ENCODE measurements at regions not wholly inside any gene's neighbourhood (a gene's known extent, or its start where the extent isn't known, plus 50 kb on each side); places are given as distances from the start of the nearest gene placed in this dataset.

DNA sequence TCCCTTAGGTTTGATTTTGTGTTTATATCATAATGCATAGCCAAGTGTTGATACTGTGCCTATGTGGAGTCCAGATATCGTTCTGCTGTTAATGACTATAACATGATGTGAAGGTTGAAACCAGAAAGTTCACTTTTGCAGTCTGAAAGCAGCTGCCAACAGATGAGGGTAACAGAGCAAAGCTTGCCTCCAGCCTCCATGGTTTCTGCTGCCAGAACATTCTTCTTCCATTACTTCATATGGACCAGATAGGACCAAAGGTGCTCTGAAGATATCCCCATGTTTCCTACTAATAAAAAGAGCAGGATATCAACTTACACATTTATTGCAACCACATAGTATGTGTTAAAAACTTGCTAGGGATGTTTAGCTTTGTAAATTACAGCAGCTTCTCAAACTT lies 394.1 kb downstream of the SPRY1 start:
- no peak for TF ChIP-seq ZFX (IDR thresholded peaks at IDR 0.05)
- TF ChIP-seq, protein P1, sequence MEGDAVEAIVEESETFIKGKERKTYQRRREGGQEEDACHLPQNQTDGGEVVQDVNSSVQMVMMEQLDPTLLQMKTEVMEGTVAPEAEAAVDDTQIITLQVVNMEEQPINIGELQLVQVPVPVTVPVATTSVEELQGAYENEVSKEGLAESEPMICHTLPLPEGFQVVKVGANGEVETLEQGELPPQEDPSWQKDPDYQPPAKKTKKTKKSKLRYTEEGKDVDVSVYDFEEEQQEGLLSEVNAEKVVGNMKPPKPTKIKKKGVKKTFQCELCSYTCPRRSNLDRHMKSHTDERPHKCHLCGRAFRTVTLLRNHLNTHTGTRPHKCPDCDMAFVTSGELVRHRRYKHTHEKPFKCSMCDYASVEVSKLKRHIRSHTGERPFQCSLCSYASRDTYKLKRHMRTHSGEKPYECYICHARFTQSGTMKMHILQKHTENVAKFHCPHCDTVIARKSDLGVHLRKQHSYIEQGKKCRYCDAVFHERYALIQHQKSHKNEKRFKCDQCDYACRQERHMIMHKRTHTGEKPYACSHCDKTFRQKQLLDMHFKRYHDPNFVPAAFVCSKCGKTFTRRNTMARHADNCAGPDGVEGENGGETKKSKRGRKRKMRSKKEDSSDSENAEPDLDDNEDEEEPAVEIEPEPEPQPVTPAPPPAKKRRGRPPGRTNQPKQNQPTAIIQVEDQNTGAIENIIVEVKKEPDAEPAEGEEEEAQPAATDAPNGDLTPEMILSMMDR (conservative IDR thresholded peaks at IDR 0.05): no peak
- no peak overlapping the region for H3K27ac ChIP-seq

DNA sequence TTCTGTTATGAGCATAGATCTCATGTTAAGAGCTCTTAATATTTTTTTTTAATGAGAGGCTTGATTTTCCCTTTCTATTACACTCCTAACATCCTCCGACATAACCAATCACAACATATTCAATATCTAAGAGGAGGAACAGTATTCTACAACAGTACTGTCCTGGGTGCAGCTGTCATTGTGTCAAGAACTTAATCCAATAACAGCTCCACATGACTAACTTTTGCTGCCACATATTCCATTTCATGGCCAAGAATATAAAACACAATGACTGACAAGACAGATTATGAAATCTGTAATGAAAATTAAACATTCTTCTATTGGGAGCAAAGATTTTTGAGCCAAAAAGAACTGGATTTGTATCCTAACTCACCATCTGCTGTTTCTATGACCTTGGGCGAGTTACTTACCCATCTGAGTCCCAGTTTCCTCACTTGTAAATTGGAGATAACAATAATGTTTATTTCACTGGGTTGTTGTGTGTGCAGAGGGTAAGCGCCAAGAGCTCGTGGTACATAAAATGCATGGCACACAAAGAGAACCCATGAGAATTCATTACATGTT lies 405.6 kb downstream of the SPRY1 start:
- TF ChIP-seq ZFX (IDR thresholded peaks at IDR 0.05): no peak
- TF ChIP-seq, protein P1 (conservative IDR thresholded peaks at IDR 0.05): no peak

DNA sequence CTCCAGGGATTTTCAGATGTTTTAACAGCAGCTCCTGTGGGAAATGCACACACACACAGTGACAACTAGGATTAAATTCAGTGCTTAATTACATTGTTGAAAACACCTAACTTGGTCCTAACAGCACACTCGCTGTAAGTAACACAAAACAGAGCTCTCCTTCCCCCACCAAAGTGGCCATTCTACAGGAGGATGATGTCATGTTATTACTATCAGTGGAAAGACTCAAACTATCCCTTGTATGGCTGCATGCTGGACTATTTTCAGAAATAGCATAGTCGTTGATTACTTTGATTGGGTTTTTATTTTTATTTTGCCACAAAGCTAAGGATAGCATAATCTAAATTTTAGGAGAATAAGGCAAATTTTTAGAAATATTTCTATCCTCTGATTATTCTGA lies 406.3 kb downstream of the SPRY1 start:
- no peak for TF ChIP-seq ZFX (IDR thresholded peaks at IDR 0.05)
- TF ChIP-seq, protein P1 (conservative IDR thresholded peaks at IDR 0.05): no peak
- H3K27ac ChIP-seq: no peak overlapping the region

More for the DNA sequence above, 405.6 kb downstream of the SPRY1 start:
- H3K27ac ChIP-seq: no peak overlapping the region

DNA sequence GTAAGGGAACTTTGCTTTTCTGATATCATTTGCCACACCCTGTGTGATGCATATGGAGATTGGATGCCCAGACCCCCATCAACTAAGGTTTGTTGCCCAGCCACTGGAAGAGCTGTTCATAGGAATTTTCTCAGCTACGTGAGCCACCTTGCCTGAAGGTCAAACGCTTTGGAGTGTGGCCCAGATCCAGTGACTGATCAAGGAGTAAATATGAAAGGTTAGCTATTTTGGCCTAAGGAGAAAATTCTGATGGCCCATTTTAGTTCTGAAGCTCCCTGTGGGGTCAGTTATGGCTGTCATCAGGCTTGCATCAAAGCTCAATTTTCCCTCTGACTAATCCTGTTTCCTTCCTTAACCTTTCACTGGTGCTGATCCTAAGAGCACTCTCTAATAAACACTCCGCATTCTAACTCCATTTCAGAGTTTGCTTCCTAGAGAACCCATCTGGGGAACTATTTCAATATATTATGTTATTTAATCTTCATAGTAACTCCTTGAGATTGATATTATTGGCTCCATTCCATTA lies 407.7 kb downstream of the SPRY1 start:
- no peak overlapping the region for H3K27ac ChIP-seq
- TF ChIP-seq, protein P1 (conservative IDR thresholded peaks at IDR 0.05): no peak
- no peak for TF ChIP-seq ZFX (IDR thresholded peaks at IDR 0.05)

DNA sequence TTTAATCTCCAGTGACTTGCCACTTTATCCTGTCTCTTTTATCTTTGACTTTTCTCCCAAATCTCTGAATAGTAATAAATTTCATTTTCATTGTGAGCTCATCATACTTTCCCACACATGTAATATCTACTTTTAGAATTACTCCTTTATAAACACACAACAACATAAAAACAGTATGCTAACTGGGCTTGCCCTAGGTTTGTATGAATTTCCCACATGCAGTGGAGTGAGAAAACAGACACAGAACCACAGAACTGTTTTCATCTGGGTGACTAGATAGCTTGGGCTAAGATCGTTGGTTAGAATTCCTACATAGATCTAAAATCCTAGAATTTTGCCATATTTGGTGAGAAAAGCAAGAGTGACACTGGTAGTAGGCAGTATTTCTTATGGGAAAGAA lies 409.5 kb downstream of the SPRY1 start:
- TF ChIP-seq, protein P1 (conservative IDR thresholded peaks at IDR 0.05): no peak
- TF ChIP-seq ZFX (IDR thresholded peaks at IDR 0.05): no peak
- no peak overlapping the region for H3K27ac ChIP-seq

DNA sequence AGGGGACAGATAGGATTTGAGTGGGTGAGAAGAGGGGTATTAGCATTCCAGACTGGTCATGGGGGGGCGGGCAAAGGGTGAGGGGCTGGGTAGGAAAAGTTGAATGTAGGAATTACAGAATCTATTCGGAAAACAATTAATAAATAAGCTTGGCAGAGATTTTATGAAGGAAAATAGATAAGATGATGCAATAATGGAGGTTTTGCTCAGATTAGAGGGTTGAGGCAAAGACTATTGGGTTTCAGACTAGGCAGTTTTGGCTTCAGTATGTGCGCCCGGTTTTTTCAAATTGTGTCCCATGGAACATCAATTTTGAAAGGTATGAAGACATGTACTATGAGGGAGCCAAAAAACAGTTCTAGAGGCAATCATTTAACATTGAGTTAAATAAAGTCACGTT lies 410.6 kb downstream of the SPRY1 start:
- no peak overlapping the region for H3K27ac ChIP-seq
- no peak for TF ChIP-seq ZFX (IDR thresholded peaks at IDR 0.05)
- TF ChIP-seq, protein P1 (conservative IDR thresholded peaks at IDR 0.05): no peak

DNA sequence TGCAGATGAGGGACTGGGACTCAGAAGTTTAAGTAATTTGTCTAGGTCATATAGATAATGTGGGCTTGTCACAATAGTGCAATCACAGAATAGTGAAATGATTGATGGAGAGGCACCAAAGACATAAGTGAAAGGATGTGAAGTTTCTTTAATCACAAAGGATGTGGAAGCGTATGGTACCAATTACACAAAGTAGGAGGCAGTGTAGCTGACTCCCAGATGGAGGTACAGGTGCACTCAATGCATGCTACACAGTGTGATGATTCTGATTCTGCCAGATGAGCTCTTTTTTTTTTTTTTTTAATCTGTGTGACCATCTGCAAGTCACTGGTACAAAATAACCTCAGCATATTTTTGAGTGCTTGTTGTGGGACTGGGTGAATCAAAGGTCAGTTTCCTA lies 411.3 kb downstream of the SPRY1 start:
- no peak overlapping the region for H3K27ac ChIP-seq
- TF ChIP-seq, protein P1 (conservative IDR thresholded peaks at IDR 0.05): no peak
- TF ChIP-seq ZFX (IDR thresholded peaks at IDR 0.05): no peak
